ENCODE measurements at regions not wholly inside any gene's neighbourhood (a gene's known extent, or its start where the extent isn't known, plus 50 kb on each side); places are given as distances from the start of the nearest gene placed in this dataset.

- no peaks in the 10 kb centered on the region for H3K36me3 Mint-ChIP-seq (ENCODE audit: low read depth, unreplicated experiment)
- H3K9me3 Mint-ChIP-seq (ENCODE audit: unreplicated experiment) = no peaks in the 10 kb centered on the region
- no peak for DNase-seq (ENCODE audit: low spot score)
- H3K27me3 Mint-ChIP-seq (ENCODE audit: unreplicated experiment) = no peaks in the 10 kb centered on the region
- H3K27ac Mint-ChIP-seq (ENCODE audit: unreplicated experiment) = no peak overlapping the region
- no peak overlapping the region for H3K4me3 Mint-ChIP-seq (ENCODE audit: unreplicated experiment)
- TF ChIP-seq CTCF (IDR thresholded peaks at IDR 0.05; ENCODE audit: unreplicated experiment) = no peak
- H3K4me1 Mint-ChIP-seq (ENCODE audit: unreplicated experiment) = no peaks in the 10 kb centered on the region
Observed at GRCh38 chr12:115044073-115044472, 360.1 kb upstream of the TBX3 start.

GRCh38 chr12:115043079-115043478 is 359.1 kb upstream of the TBX3 start:
- no peaks in the 10 kb centered on the region for H3K4me1 Mint-ChIP-seq (ENCODE audit: unreplicated experiment)
- H3K27me3 Mint-ChIP-seq (ENCODE audit: unreplicated experiment) = no peaks in the 10 kb centered on the region
- no peak for DNase-seq (ENCODE audit: low spot score)
- no peaks in the 10 kb centered on the region for H3K36me3 Mint-ChIP-seq (ENCODE audit: low read depth, unreplicated experiment)
- H3K27ac Mint-ChIP-seq (ENCODE audit: unreplicated experiment) = no peak overlapping the region
- TF ChIP-seq CTCF (IDR thresholded peaks at IDR 0.05; ENCODE audit: unreplicated experiment) = no peak
- no peak overlapping the region for H3K4me3 Mint-ChIP-seq (ENCODE audit: unreplicated experiment)
- H3K9me3 Mint-ChIP-seq (ENCODE audit: unreplicated experiment) = no peaks in the 10 kb centered on the region

GRCh38 chr12:115042341-115042740 is 358.4 kb upstream of the TBX3 start:
- no peaks in the 10 kb centered on the region for H3K9me3 Mint-ChIP-seq (ENCODE audit: unreplicated experiment)
- H3K4me1 Mint-ChIP-seq (ENCODE audit: unreplicated experiment) = no peaks in the 10 kb centered on the region
- H3K27ac Mint-ChIP-seq (ENCODE audit: unreplicated experiment) = no peak overlapping the region
- no peak for DNase-seq (ENCODE audit: low spot score)
- H3K27me3 Mint-ChIP-seq (ENCODE audit: unreplicated experiment) = no peaks in the 10 kb centered on the region
- no peak for TF ChIP-seq CTCF (IDR thresholded peaks at IDR 0.05; ENCODE audit: unreplicated experiment)
- H3K4me3 Mint-ChIP-seq (ENCODE audit: unreplicated experiment) = no peak overlapping the region
- no peaks in the 10 kb centered on the region for H3K36me3 Mint-ChIP-seq (ENCODE audit: low read depth, unreplicated experiment)

GRCh38 chr12:115037830-115038229 is 353.9 kb upstream of the TBX3 start:
- Mint-ChIP-seq H3K27ac (ENCODE audit: unreplicated experiment) (no peak overlapping the region), H3K36me3 (ENCODE audit: low read depth, unreplicated experiment) (no peaks in the 10 kb centered on the region), H3K27me3 (ENCODE audit: unreplicated experiment) (no peaks in the 10 kb centered on the region), H3K4me1 (ENCODE audit: unreplicated experiment) (no peaks in the 10 kb centered on the region), H3K4me3 (ENCODE audit: unreplicated experiment) (no peak overlapping the region), H3K9me3 (ENCODE audit: unreplicated experiment) (no peaks in the 10 kb centered on the region)
- DNase-seq (ENCODE audit: low spot score) = no peak
- TF ChIP-seq CTCF (IDR thresholded peaks at IDR 0.05; ENCODE audit: unreplicated experiment) = no peak

- DNase-seq (ENCODE audit: low spot score) = no peak
- Mint-ChIP-seq H3K9me3 (ENCODE audit: unreplicated experiment) (no peaks in the 10 kb centered on the region), H3K27ac (ENCODE audit: unreplicated experiment) (no peak overlapping the region), H3K36me3 (ENCODE audit: low read depth, unreplicated experiment) (no peaks in the 10 kb centered on the region), H3K4me3 (ENCODE audit: unreplicated experiment) (no peak overlapping the region), H3K27me3 (ENCODE audit: unreplicated experiment) (no peaks in the 10 kb centered on the region), H3K4me1 (ENCODE audit: unreplicated experiment) (no peaks in the 10 kb centered on the region)
- no peak for TF ChIP-seq CTCF (IDR thresholded peaks at IDR 0.05; ENCODE audit: unreplicated experiment)
Observed at GRCh38 chr12:115035535-115036107, 351.6 kb upstream of the TBX3 start.
